Sigmoid colon (tissue), 4 donors: ENCODE measurements at regions not wholly inside any gene's neighbourhood (a gene's known extent, or its start where the extent isn't known, plus 50 kb on each side); places are given as distances from the start of the nearest gene placed in this dataset.

Experiments
- CTCF ChIP-seq, 4 experiments: fragments of 450-650 bp in 3 of 4; fragments of 200-600 bp in 1 of 4; IDR thresholded peaks; one replicate each; pipeline ENCODE4 v1.5.1; 2016 to 2019; ENCODE audit warnings: antibody characterized with exemption in 4 of 4, mild to moderate bottlenecking in 3 of 4, moderate library complexity in 2 of 4
- POLR2AphosphoS5 ChIP-seq, 4 donors: sonication (generic); formaldehyde crosslinking; IDR thresholded peaks; one replicate each; pipeline ENCODE4 v1.6.1; 2017; ENCODE audit warnings: antibody characterized with exemption in 4 of 4

GRCh38 chr12:23399402-23399933 lies 550.0 kb downstream of the SOX5 start:
- TF ChIP-seq CTCF (IDR thresholded peaks at IDR 0.05) (no peak), POLR2AphosphoS5 (IDR thresholded peaks at IDR 0.05) (no peak)
